ENCODE measurements at regions not wholly inside any gene's neighbourhood (a gene's known extent, or its start where the extent isn't known, plus 50 kb on each side); places are given as distances from the start of the nearest gene placed in this dataset.

DNA sequence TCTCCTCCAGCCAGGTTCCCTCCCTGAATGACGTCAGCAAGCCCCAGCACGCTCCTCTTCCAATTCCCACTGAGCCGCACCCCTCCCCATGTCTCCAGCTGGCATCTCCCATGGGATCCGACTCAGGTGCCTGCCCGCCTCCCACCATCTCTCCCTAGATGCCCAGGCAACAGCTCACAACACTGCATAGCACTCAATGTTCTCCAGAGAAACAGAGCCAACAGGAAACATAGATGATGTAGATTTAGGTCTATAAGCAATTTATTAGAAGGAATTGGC, 532.3 kb downstream of the BRD1 start:
- DNase-seq, result no peak

DNA sequence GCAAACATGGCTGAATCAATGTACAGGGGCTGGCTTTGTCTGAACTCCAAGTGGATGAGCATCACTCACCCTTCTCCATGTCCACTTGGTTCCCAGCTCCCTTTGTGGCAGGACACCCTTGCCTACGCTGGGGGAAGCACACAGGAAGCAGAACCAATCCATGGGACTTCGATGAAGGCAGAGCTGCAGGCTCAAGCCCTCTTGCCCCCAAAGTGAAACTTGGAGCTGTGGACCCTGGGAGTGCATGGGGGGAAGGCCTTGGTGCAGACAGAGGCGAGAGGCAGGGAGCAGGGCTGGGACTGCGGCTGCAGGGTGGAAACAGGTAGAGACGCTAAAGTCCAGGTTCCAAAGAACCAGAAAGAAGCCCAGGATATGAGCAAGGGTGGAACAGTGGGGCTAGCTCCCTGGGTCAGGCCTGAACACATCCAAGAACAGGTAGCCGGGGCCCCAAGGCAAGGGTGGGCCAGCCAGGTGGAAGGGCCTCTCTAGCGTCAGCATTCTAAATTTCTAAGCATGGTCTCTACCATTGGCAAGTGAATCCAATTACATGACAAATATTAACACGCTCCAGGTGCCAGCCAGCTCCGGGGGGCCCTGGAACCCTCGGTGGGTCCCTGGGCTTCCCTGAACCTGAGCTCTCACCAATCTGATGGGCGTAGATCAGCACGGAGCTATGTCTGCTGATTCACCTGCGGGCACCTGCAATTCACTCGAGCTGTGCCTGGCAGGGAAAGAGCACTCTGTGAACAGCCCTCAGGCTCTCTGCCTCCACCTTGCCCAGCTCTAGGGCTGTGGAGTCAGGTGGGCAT, 532.8 kb downstream of the BRD1 start:
- DNase-seq, result no peak

DNA sequence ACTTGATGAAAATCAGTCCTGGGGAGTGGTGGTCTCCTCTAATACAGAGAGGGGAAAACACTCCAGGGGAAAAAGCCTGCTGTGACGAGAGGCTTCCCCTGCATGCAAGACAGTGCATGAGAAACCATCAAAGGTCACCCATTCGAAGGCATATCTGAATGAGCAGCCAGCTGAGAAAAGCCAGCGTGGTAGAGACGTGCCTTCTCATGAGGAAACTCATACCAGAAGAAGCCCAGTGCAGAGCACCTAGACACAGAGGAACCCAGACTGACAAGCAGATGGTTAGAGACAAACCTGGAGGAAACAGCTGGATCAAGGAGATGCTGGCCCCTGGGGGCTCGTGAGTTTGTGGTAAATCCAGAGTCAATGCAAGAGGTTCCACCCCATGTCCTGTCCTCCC, 534.8 kb downstream of the BRD1 start:
- DNase-seq, result no peak

DNA sequence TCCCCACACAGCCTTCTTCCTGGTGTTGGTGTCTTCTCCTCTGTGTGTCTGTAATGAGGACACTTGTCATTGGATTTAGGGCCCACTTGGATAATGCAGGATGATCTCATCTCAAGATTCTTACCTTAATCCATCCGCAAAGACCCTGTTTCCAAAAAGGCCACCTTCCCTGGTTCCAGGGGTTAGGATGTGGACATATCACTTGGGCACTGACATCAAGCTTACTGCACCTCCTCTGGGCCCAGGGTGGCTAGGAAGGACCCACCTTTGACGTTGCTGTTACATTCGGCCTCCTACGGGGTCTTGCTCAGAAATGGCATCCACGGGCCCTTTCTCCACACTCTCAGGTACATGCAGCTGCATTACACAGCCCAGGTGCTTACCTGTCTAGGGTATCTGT, 535.9 kb downstream of the BRD1 start:
- no peak for DNase-seq

DNA sequence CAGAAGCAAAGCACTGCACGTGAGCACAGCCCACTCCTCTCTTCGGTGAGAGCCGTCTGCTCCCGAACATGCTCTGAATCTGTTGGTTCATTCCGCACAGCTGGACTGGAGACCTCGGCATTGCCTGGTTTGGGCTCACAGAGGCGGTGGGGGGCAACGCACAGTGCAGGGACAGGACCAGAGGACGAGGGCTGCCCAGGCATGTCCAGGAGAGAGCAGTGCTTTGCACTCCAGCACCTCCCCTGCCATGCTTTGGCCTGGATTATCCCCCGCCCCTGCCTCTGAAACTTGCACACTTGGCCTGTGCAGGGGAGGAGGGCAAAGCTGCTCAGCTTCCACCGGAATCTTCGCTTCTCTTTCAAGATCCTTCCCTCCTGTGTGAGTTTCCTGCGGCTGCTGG, 536.5 kb downstream of the BRD1 start:
- DNase-seq, result no peak

DNA sequence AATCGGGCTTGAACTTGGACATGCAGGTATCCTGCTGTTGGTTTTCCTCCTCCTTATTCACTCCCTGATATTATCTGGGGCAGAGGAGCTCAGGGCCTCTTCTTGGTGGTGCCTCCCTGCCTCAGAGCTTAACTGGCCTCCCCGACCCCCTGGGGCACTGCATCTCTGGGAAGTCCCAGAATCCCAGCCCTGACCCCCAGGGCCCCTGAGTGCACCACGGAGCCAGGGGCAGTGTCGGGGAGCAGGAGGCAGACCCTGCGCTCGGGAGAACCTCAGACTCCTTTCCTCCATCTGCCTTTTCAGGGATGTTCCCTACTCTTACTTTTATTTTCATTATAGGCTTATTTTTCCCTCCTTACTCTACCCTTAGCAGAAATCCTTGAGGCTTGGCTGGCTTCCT, 537.0 kb downstream of the BRD1 start:
- no peak for DNase-seq

DNA sequence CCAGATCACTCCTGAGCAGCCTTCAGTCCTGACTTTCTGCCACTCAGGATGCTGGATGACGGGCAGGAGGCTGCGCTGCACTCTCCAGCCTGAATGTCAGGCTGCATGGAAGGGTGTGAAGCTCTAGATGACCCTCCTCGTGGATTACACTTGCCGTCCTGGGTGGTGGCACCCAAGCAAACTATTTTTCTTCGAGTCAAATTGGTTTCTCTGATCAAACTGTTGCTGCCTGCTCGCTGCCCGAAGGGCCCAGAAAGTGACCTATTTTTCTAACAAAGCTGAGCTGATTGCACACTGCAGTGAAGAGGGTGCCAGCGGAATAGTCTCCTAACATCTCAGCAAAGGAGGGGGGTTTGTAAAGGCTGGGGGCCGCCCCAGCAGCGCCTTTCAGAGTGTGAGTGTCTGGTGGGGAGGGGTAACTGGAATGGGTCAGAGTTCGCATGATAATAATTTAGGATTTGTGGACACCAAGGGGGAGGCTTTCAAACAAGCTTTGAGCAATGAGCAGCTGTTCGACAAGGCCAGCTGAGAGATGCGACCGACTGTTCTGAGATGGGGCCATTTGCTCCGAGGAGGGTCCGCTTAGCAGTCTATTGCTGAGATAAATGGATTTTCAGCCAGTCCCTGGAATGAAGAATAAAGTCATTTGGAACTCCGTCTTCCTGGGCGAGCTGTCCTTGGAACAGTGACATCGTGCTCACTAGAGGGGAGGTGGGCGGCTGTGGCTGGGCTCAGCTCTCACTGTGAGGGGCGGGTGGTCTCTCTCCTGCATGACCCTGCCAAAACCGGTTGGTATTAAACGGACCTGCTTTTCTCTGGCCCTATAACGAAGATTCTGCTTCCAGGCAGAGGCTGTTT, 537.6 kb downstream of the BRD1 start:
- no peak for DNase-seq

DNA sequence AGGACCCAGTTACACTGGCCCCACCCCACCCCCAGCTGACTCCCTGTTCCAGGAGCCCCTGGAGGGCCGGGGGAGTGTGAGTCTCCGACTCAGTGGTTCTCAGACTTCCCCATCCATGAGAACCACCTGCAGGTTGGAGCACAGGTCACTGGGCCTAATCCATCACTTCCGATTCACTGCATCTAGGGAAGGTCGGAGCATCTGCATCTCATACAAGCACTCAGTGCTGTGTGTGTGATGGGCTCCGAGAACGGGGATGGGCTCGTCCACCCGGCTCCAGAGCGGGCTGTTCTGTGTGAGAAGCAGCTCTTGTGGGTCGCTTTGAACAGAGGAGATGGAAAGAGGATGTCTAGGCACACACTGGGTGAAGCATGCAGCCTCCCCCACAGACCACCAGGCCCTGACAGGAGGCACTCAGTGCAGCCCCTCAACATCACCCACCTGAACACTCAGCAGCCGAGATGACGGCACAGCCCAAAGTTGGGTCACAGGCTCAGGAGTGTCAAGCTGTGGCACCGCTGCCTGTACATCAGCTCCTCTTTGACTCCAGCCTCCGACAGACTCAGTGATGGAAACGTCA, 541.4 kb downstream of the BRD1 start:
- no peak for DNase-seq

DNA sequence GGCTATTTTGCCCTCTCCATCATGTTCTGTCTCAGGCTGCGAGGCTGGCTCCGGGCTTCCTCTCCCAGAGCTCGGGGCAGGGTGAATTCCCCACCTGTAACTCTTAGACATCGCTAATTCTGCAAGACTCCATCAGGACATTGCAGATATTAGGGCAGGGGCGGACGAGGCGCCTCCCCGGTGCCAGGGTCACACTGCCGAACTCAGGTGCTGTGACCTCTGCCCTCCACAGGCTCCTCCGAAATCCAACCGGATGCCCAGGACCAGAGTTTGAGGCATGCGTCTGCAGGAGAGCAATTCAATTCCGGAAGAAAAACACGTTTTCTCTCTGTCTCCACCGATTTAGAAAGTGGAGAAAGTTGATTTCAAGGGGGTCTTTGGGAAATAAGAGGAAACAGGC, 542.7 kb downstream of the BRD1 start:
- no peak for DNase-seq

DNA sequence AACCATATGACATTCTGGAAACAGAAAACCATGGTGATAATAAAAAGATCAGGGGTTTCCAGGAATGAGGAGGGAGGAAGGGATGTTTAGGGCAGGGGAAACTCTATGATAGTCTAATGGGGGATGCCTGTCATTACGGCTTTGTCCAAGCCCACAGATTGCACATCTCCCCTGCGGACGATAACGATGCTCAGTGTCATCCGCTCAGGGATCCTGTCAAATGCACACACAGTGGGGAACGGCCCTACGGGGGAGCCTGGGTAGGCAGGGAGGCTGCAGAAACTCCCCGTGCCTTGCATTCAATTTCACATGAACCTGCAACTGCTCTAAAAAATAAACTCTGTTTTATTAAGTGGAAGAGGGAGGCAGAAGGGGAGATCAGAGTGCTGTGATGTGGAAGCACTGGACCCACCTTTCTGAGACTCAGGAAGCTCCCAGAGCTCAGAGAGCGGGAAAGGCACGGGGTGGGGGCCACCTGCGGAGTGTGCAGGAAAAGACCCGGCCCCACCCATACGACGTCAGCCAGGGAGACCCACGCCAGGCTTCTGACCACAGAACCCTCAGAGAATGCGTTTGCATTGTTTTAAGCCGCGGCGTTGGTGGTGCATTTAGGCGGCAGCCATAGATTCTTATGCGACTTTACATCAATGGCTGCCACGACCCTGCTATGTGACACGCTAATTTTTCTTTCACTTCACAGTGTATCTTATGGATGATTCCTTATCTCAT, 543.5 kb downstream of the BRD1 start:
- no peak for DNase-seq

DNA sequence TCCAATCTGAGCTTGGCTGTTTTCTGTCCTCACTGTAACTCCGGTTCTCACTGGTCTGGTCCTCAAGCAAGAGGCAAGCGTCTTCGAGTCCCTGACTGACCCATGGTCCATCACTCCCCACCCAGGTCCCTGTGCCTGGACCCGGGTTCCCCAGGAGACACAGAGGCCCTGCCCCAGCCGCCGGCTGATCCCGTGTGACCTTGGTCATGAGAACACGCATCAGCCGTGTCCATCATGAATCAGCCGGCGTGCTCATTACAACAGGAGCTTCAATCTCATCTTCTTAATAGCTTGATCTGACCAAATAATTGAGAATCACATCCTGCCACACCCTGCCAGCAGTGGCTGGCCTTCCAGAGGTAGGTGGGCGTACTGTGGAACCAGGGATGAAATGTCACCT, 545.1 kb downstream of the BRD1 start:
- no peak for DNase-seq

DNA sequence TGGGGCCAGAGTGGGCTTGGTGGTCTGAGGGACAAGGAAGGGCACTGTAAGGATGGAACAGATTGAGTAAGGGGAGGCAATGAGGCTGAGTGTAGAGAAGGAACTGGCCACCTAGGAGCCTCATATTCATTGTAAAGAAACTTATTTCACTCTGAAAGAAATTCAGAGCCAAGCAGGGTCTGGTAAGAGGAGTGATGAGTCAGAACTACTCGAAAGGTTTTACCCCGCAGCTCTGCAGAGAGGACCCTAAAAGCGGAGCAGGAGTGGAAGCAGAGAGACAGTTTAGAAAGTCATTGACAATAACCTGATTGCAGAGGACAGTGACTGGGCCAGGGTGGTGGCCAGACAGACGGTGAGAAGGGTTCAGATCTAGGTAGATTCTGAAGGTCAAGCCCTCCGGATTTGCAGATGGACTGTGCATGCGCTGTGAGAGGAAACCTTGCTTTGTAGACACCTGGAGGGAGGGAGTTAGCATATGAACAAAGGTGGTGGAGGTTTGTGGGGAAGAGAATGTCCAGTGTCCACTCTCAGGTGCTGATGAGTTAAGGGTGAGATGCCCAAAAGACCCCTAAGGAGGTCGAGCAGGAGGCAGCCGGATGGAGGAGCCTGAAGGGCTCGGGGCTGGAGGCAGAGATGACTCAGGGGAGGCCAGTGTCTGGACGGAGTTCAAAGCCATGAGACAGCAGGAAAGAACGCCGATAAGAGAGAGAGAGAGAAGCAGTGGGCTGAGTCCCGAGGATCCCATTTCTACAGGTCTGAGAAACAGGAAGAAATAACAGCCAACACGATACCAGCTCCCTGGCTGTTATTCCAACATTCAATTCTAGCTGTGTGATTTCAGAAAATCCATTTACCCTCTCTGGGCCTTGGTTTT, 546.0 kb downstream of the BRD1 start:
- no peak for DNase-seq

DNA sequence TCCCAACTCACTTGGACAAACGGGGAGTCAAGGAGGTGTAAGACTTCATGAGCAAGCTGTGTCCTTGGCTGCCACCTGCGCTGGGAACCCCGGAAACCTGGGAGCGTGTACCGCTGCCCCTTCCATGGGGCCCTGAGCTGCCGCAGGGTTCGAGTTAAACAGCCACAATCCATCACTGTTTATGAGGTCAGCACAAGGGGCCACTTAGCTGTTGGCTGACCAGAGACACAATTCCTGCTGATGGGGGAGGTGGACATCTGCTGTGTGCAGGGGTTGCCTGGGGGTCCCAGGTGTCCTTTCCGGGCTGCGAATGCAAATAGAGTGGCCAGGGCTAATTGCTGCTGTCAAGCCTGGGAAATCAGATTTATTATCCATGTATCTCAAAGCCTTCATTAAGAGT, 549.3 kb downstream of the BRD1 start:
- DNase-seq, result no peak

DNA sequence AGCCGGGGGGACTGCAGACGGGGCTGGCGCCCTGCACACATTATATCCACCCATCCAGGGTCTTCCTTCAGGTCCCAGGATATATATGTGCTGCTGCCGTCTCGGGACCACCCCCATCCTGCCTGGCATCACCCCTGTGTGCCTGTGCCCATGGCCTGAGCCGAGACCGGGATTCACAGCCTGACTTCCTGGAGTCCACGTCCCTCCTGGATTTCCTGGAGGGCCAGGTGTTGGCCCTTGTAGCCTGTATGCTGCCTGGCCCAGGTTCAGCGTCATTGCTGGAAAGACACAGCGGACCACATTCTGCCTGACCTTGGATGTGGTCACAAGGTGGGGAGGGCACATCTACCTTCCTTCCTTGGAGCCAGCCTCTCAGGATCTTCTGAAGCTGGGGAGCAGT, 551.1 kb downstream of the BRD1 start:
- DNase-seq, result no peak

DNA sequence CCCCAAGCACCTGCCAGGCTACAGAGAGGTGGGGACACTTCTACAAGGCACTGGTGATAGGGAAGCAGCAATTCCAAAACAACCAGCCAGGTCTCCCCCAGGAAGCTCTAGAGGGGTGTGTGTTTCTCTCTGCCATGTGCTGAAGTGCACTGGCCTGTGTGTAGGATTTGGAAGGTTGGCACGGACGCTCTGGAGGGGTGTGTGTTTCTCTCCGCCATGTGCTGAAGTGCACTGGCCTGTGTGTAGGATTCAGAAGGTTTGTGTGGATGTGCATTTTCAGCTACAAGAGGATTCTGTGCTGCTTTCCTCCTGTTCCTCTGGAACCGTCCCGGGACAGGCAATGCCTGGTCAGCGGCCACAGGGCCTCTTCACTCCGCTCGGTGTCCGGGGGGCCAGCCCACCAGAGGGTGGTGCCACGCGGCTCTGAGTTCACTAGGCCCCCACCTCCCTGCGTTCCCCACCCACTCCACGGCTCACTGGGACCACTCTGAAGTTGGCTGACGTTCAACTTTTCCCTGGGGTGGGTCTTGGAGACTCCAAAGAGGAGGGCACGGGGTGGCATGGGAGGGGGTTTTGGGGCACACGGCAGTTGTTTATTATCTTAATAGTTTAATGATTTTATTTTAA, 552.8 kb downstream of the BRD1 start:
- DNase-seq, result no peak

DNA sequence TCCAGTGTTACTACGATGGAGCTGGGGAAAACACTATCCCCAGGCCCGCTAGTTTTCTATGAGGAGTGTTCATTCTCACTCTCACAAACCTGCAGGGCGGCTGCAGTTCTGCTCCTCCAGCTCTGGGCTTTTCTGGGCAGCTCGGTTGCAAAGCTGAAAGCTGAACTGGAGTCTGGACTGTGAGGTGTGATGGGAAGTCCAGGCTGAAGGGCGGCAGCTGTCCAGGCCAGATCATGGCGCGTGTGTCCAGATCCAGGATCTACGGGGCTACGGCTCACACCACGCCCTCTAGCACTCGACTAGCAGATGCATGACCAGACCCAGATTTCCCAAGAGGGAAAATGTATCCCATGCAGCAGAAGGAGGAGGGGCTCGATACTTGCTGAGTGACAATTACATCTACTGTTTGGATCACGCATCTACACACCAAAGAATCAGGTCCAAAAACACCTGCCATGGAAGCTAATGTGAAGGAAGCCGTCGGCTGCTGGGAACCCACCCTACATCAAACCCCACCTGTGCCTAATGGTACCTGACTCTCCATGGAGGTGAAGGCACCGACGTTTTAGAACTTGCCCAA, 555.0 kb downstream of the BRD1 start:
- no peak for DNase-seq

DNA sequence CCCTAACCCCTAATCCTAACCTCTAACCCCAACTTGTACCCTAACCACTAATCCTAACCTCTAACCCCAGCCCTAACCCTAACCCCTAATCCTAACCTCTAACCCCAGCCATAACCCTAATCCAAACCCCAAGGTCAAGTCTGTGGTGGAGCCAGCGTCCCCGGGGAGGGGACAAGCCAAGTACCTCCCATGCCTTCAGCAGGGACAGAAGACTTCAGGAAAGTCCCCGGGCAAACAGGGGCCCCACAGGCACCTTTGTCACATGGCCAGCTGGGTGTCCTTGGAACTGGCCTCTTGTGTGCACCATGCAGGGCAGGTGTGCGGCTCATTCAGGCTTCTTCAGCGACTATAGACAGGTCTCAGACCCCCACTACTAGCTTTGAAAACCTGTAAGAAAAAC, 555.8 kb downstream of the BRD1 start:
- no peak for DNase-seq

DNA sequence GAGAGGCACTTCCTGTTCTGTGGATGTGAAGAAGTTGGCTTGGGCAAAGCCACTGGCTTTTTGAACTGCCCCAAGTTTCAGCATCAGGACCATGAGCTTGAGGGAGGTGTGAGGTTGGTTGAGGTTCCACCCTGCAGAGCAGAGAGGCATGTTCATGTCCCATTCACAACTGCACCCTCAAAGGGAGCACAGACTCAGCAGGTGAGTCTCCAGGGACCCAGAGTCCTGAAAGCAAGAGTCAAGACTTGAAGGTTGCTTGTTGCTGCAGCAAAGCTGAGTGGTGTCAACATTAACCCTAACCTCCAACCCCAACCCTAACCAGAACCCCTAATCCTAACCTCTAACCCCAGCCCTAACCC, 556.3 kb downstream of the BRD1 start:
- DNase-seq, result no peak

DNA sequence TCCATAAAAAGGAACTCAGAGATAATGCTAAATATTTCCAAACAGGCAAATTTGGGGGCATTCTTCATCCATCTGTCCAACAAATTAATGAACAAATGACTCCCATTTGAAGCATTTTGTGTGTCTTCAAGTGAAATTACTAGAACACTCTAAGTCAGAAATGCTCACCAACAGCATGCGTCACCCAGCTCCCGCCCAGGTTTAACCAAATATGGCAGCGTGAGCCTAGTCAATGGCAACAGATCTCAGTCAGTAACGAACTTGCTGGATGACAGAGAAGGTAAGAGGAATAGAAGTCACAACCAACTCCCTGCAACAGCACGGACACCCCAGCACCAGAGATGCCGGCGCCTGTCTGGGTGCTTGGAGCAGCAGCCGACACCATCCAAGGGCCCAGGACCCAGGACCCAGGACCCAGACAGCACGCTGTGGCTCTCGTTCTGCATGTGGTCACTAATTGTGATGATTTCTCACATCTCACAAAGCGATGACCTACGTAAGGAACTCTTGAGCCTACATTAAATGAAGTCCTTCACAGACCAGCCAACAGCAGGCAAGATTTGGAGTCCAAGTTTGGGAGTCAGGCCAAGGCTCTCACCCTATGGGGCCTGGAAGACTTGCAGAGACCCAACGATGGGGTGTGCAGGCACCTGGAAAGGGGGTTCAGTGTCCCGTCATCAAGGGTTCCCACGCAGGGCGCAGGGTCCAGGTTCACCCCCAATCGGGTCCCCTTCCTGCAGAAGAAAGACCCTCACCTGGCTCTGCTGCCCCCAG, 556.9 kb downstream of the BRD1 start:
- no peak for DNase-seq

DNA sequence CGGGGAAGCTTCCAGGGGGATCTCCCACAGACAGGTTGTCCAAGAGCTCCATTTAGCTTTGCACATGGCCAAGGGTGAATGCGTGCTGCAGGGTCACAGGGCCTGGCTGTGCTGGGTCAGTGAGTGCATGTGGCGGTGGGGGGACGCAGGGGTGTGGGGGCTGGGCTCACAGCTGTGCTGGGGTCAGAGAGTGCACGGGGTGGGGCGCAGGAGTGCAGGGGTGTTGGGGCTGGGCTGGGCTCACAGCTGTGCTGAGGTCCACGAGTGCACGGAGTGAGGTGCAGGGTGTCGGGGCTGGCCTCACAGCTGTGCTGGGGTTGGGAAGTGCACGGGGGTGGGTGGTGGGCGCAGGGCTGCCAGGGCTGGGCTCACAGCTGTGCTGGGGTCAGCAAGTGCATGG, 557.7 kb downstream of the BRD1 start:
- DNase-seq, result no peak

DNA sequence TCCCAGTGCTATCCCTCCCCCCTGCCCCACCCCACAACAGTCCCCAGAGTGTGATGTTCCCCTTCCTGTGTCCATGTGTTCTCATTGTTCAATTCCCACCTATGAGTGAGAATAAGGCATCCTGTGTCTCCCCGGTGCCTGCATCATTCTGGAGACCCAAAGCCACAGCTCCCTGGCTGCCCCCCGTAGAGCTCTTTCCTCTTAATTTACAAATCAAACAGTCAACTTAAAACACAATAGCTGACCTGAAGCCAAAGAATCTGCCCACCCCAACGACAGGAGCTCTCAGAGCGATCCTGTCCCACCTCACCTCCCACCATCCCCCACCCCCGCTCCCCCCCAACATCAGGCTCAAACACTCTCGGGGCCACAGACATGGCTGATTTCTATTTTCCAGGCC, 558.3 kb downstream of the BRD1 start:
- DNase-seq, result peak; percentile 16
